ENCODE measurements at regions not wholly inside any gene's neighbourhood (a gene's known extent, or its start where the extent isn't known, plus 50 kb on each side); places are given as distances from the start of the nearest gene placed in this dataset.

- TF ChIP-seq CTCF (IDR thresholded peaks at IDR 0.05; ENCODE audit: poor library complexity, severe bottlenecking): no peak
- TF ChIP-seq SMC3 (conservative IDR thresholded peaks at IDR 0.05; ENCODE audit: poor library complexity): no peak
- no peak for TF ChIP-seq EP300 (conservative IDR thresholded peaks at IDR 0.05; ENCODE audit: poor library complexity, severe bottlenecking)
- no peak for TF ChIP-seq RAD21 (conservative IDR thresholded peaks at IDR 0.05)
- no peak for TF ChIP-seq REST (IDR thresholded peaks at IDR 0.05; ENCODE audit: borderline replicate concordance)
- no peak for TF ChIP-seq TAF1 (IDR thresholded peaks at IDR 0.05; ENCODE audit: low read depth)
- no peak for TF ChIP-seq MXI1 (conservative IDR thresholded peaks at IDR 0.05; ENCODE audit: poor library complexity, severe bottlenecking)
- no peak for TF ChIP-seq POLR2AphosphoS5 (IDR thresholded peaks at IDR 0.05)
These were observed 1176.2 kb upstream of the IGFBP7 start for GRCh38 chr4:58286335-58286734.
